HG02870 (cell line): ENCODE measurements at regions not wholly inside any gene's neighbourhood (a gene's known extent, or its start where the extent isn't known, plus 50 kb on each side); places are given as distances from the start of the nearest gene placed in this dataset.

Experiments used
- ATAC-seq: cut with Tn5 transposase; IDR thresholded peaks from one replicate; pipeline ENCODE4 v1.9.1; 2021; ENCODE audit warnings: mild to moderate bottlenecking, moderate library complexity; ENCODE audit not compliant: unreplicated experiment

DNA sequence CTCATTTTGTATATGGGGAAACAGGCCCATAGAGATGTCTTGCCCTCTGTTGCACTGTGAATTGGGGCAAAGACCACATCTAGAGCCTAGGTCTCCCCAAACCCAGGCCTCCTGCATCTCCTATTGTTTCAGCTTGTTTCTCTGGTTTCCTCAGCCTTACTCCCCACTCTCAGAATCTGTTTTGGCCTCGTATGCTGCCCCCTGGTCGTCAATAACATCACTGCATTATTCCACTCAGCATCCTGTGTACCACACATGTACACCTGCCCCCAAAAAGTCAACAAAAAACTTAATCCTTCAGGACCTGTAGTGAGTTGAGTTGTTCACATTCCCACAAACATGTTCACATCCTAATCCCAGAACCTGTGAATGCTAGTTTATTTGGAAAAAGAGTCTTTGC, 184.8 kb downstream of the BRINP2 start:
- ATAC-seq, result peak; percentile 74

DNA sequence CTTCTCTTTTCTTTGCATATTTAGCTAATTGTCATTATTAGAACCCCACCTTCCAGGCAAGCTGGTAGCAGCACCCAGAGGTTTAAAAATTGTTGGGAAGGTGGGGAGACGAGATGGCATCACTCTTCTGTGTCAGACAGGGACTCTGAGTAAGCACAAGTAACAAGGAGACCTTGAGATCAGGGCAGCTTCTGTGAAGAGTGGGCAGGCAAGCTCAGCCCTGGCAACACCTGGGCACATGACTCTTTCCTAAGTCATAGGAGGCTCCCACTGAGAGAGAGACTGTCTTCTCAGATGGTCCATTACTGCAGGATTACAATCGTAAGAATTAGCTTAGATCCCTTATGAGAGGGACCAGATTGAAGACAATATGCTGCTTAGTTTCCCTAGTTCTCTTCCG, 183.5 kb downstream of the BRINP2 start:
- no peak for ATAC-seq

DNA sequence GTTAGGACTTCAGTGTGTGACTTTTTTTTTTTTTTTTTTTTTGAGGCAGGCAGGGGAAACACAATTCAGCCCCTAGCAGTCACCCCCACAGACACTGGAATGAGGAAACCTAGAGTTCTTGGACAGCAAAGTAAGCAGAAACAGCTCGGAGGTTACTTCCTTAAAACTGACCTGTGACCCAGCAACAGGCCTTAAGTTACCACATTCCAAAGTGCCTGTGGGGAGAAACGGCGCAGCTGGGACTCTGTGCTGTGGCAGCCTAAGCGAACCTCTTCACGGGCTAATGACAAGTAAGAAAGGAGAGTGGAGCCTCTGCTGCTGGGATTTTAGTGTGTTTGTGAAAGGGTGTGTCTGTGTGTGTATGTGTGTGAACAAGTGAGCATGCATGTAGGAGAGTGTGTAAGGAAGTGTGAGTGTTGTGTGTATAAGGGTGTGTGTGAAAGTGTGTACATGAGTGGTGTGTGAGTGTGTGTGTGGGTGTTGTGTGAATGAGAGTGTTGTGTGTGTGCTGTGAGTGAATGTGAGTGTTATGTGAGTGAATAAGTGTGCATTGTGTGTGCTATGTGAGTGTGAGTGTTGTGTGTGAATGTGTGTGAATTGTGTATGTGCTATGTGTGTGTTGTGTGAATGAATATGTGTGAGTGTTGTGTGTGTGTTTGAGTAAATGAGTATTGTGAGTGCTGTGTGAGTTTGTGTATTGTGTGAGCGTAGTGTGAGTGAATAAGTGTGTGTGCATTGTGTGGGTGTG, 180.8 kb downstream of the BRINP2 start:
- ATAC-seq, result no peak

DNA sequence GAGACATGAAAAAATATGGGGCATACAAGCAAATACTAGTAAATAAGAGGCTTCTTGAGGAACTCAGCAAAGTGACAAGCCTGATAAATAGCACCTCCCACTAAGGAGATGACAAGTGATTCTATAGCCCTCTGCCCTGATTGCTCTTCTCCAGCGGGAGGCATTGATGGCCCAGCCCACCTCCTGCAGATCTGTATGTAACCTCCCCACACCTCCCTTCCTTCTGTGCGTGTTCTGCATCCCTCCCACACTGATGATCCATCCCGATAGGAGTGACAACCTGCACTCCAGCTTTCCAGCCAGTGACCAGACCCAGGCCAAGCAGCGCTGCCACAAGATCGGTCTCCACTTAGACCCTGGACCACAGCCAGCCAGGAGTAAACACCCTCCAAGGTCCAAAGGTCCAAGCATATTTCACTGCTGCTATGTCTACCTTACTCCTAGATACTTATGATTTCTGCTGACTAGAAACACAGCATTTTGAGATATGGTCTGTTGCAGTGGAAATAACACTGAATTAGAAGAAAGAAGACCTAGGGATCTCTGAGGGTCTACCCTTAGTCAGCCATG, 176.1 kb downstream of the BRINP2 start:
- no peak for ATAC-seq

DNA sequence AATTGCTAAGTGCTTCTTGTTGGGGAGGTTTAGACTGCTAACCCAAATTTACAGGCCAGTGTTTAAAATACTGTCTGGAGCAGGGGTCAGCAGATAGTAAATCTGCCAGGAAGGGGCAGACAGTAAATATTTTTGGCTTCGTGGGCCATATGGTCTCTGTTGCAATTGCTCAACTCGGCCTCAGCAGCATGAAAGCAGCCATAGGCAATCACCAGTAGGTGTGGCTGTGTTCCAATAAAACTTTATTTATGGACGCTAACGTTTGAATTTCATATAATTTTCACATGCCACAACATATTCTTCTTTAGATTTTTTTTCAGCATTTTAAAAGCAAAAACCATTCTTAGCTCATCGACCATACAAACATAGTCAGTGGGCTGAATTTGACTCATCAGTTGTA, 172.7 kb downstream of the BRINP2 start:
- ATAC-seq, result no peak

DNA sequence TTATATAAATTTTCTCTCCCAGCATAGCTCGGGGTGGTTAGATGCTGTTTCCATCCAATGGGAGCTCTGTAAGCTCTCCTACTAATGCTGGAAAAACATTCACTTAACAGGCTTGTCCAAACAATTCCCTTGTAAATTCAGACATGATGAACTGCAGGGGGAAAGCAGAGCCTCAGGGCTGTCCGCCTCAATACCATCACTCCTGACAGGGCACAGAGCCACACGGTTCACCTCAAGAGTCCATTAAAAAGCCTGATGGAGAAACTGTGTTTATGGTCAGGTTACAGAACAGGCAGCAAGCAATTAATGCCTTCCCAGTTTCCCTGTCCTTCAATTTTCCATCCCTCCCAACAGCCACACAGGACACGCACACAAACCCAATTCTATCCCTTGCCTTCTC, 171.0 kb downstream of the BRINP2 start:
- ATAC-seq, result no peak

DNA sequence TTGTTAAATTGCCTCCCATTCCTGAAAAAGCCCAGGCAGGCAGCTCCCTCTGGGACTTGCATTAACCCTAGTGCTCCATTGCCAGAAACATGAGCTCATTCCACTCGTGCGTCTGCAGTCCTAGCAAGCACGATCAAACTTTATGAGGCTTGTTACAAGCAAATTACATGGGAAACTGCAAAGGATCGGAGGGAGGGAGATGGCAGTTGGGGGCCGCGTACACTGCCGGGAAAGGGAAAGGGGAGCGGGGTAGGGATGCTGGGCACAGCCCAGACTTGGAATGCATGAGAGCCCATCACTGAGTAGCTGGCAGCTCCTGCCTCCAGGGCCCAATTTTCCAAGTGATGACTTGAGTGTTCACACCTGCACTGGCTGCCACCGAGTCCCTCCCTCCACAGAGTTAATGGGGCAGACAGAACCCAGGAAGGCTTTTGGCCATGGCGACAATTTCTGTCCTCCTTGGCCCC, 169.9 kb downstream of the BRINP2 start:
- no peak for ATAC-seq

DNA sequence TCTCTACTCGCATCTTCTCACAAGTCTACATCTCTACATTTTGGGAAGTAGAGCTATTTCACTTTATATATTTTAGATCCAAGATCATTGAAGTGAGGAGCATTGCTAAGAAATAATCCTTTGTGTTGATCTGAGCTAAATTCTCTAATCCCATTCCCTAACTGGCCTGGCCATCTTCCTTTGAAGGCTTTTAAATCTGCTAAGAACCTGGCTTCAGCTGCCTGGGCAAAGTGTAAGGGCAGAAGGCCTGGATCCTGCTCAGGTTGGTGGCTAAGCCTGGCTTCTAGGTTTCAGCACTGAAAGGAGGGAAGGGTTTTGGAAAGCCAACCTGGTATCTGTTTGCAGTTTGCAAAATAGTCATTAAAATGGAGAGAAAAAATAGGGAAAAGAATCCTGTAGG, 167.6 kb downstream of the BRINP2 start:
- ATAC-seq, result no peak

DNA sequence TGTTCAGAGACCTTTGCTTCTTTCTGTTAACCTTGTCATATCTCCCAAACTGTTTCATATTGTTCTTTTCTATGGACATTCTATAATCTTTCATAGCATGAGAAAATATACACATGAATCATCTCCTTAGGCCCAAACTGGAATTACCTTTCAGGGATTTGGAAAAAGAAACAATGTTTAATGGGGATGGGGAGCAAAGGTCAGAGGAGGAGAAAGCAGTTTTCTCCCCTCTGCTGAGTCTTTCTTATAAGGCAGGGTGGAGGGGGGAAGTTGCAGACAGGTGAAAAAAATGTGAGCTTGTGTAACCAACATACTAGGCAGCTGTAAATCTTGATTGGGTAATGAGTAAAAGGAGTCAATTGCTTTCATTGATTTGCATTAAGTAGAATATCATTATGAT, 164.1 kb downstream of the BRINP2 start:
- ATAC-seq, result no peak

DNA sequence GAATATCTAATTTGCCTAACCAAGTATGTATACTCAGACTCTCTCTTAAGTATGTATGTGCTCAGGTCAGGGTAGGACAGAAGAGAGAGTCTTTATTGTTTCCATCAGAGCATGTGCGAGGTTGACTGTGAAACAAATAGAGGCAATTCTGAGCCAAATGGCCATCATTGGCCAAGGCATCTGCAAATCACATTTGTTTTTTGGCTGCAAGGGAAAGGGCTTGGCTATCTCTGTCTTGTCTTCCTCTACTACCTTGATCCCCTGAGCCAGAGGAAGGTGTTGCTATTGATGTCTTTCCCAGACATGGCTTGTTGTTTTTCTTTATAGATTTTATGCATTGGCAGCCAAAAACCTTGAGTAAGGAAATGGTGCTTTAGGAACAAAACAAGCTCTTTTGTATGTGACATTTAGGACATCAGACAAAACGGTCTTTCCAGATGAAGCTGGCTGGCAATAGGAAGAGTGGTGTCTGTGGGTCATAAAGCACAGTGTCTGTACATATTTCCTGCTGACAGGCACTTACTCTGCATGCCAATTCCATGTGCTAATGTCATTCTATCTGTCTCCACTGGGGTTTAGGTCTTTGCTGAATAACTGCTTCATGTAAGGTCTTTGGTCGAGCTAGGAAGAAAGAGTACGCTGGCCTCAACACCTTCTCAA, 163.3 kb downstream of the BRINP2 start:
- no peak for ATAC-seq
